Epithelial cell of esophagus (primary cell): ENCODE measurements at regions not wholly inside any gene's neighbourhood (a gene's known extent, or its start where the extent isn't known, plus 50 kb on each side); places are given as distances from the start of the nearest gene placed in this dataset.

Experiments
- DNase-seq: peaks from one replicate; pipeline ENCODE4 v3.0.0; 2010; ENCODE audit warnings: low read depth
- H3K4me3 ChIP-seq: 2 replicates; pipeline ENCODE4 v1.5.1; 2011; ENCODE audit warnings: mild to moderate bottlenecking, low read length, control low read depth
- CTCF ChIP-seq: IDR thresholded peaks from 2 replicates; pipeline ENCODE4 v1.5.1; 2011; ENCODE audit warnings: low read depth, mild to moderate bottlenecking, low read length, control low read depth, inconsistent platforms; ENCODE audit not compliant: insufficient read depth; ENCODE audit errors: missing control alignments

DNA sequence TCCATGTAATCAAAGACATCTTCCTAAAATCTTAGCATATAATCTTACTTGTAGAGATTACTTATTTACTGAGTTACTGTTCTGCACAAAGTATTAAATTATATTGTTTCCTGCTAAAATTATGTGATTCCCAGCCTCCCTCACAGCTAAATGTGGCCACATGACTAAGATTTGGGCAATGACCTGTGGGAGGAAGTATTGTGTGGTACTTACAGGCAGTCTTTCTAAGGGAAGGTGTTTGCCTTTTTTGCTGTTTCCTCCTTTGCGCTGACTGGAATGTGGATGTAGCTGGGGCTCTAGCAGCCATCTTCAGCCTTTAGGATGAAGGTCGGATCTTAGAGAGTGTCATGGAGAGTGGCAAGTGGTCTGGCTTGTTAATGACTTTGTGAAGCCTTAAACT is 146.3 kb upstream of the APCDD1 start:
- no peak for TF ChIP-seq CTCF
- DNase-seq: no peak
- no peak overlapping the region for H3K4me3 ChIP-seq

DNA sequence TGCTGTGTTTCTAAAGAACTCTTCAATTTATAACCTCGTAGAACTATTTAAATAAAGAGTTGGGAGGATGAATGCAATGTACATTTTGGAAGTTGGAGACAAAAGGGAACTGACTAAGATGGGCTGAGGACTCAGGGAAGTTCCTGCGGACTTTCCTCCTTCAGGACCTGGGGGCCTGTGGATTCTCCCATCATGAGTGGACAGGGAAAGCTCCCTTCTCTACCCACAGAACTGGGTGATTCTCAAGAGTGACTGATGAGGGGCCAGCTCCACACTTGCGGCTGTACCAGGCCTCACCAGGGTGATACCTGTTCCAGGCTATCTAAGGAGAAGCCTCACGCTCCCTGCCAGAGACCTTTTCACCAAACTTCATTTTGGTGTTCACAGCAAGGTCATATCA is 143.8 kb upstream of the APCDD1 start:
- H3K4me3 ChIP-seq: no peak overlapping the region
- no peak for TF ChIP-seq CTCF
- no peak for DNase-seq

GRCh38 chr18:10312326-10313015 is 142.0 kb upstream of the APCDD1 start:
- H3K4me3 ChIP-seq: no peak overlapping the region
- DNase-seq: no peak
- TF ChIP-seq CTCF: no peak

- TF ChIP-seq CTCF: no peak
- no peak for DNase-seq
- H3K4me3 ChIP-seq: no peak overlapping the region
Measured at GRCh38 chr18:10313016-10313342, 141.5 kb upstream of the APCDD1 start.

- no peak overlapping the region for H3K4me3 ChIP-seq
- no peak for DNase-seq
- no peak for TF ChIP-seq CTCF
Measured at GRCh38 chr18:10314066-10314465, 140.4 kb upstream of the APCDD1 start.

- no peak for TF ChIP-seq CTCF
- no peak overlapping the region for H3K4me3 ChIP-seq
- no peak for DNase-seq
Measured at GRCh38 chr18:10315522-10315921, 138.9 kb upstream of the APCDD1 start.

DNA sequence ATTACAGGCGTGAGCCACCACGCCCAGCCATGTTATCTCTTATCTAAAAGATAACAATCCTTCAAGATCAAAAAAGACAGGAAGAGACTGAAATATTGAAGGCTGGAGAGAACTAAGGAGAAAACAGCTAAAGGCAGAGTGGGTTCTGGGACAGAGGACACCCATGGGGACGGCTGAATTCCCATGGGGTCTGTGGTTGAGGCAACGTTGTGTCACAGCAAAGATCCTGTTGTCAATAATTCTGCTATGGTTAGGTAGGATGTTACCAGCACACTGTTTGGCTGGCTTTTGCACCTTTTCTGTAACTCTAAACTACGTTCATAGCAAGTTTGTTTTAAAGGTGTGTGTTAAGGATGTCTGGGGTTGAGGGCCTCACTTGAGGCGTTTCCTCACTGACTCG is 137.7 kb upstream of the APCDD1 start:
- TF ChIP-seq CTCF: no peak
- no peak for DNase-seq
- no peak overlapping the region for H3K4me3 ChIP-seq
